A673 (cell line): ENCODE measurements at regions not wholly inside any gene's neighbourhood (a gene's known extent, or its start where the extent isn't known, plus 50 kb on each side); places are given as distances from the start of the nearest gene placed in this dataset.

ENCODE experiments used
- BruUV-seq: library from RNA; stranded (reverse); fragments of 400-500 nt; replicated peaks from 2 replicates; lab custom pipeline; 2021; lab: Mats Ljungman, UMichigan
- CTCF ChIA-PET: fragments of 300-600 bp; sonication (Branson Sonifier 250); formaldehyde crosslinking; loops from one replicate; lab custom pipeline; 2022; ENCODE audit warnings: antibody characterized with exemption; lab: Charles Lee
- POLR2A ChIA-PET: fragments of 300-600 bp; sonication (Branson Sonifier 250); formaldehyde crosslinking; loops from one replicate; lab custom pipeline; 2022; ENCODE audit warnings: antibody characterized with exemption; ENCODE audit not compliant: low non-redundant PET; lab: Charles Lee
- DNase-seq: peaks from one replicate; pipeline ENCODE4 v3.0.0-alpha.2; 2015; ENCODE audit warnings: low spot score
- H3K27ac ChIP-seq: fragments of 200-600 bp; sonication (generic); 2 replicates; pipeline ENCODE4 v1.5.1; 2016; ENCODE audit warnings: mixed run types, low read depth, mild to moderate bottlenecking, mixed read lengths, antibody characterized with exemption, low read length; ENCODE audit not compliant: poor library complexity, severe bottlenecking
- H3K27me3 ChIP-seq: fragments of 200-600 bp; sonication (generic); replicated peaks from 2 replicates; pipeline ENCODE4 v1.6.1; 2017; ENCODE audit warnings: mixed run types, low read depth, mild to moderate bottlenecking, mixed read lengths, antibody characterized with exemption, low read length; ENCODE audit not compliant: insufficient read depth, poor library complexity
- H3K36me3 ChIP-seq: fragments of 200-600 bp; sonication (generic); 2 replicates; pipeline ENCODE4 v1.6.1; 2016; ENCODE audit warnings: mixed run types, mild to moderate bottlenecking, mixed read lengths, antibody characterized with exemption, low read length; ENCODE audit not compliant: insufficient read depth, poor library complexity, severe bottlenecking
- H3K4me1 ChIP-seq: fragments of 200-600 bp; sonication (generic); 2 replicates; pipeline ENCODE4 v1.6.1; 2017; ENCODE audit warnings: mixed run types, mild to moderate bottlenecking, mixed read lengths, antibody characterized with exemption, low read length; ENCODE audit not compliant: insufficient read depth, poor library complexity, severe bottlenecking
- H3K4me3 ChIP-seq: fragments of 200-600 bp; sonication (generic); 2 replicates; pipeline ENCODE4 v1.5.1; 2016; ENCODE audit warnings: low read depth, mixed run types, mild to moderate bottlenecking, mixed read lengths, low read length; ENCODE audit not compliant: poor library complexity, severe bottlenecking
- H3K9me3 ChIP-seq: fragments of 200-600 bp; sonication (generic); 2 replicates; pipeline ENCODE4 v1.6.1; 2016; ENCODE audit warnings: mixed run types, low read depth, mild to moderate bottlenecking, mixed read lengths, antibody characterized with exemption, low read length; ENCODE audit not compliant: poor library complexity, severe bottlenecking
- CTCF ChIP-seq: fragments of 300-800, 200-600 bp; sonication (generic); conservative IDR thresholded peaks from 2 replicates; pipeline ENCODE4 v1.5.1; 2017; ENCODE audit warnings: low read depth, mild to moderate bottlenecking, antibody characterized with exemption, low read length, moderate library complexity, mixed read lengths
- EZH2 ChIP-seq: fragments of 200-600 bp; sonication (generic); IDR thresholded peaks from 2 replicates; pipeline ENCODE4 v1.6.1; 2017; ENCODE audit warnings: borderline replicate concordance, low read depth, mild to moderate bottlenecking, mixed read lengths, antibody characterized with exemption, low read length; ENCODE audit not compliant: poor library complexity, severe bottlenecking
- intact Hi-C: fragments of 100-400 bp; cut with micrococcal nuclease; formaldehyde crosslinking; loops from one replicate; pipeline ENCODE4 v1.10.0; 2022; ENCODE audit not compliant: unreplicated experiment

DNA sequence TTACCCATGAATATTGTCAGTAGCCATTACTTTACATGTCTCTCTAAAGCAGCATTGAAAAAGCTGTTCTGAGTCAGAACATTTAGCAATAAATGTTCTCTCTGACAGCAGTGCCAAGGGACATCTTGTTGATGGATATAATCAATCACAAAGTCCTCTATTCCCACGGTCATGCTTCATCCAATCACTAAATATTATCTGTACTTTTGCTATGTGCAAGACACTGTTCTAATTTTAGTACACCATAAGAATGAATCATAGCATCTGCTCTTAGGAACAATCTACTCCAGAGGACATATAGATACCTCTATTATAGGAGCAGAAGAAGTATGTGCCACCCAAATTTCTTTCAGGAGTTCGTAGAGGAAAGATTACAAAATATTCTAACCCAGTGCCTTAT, 142.5 kb upstream of the MBNL1 start:
- no peak overlapping the region for H3K27ac ChIP-seq
- no peak for TF ChIP-seq CTCF
- no peak for TF ChIP-seq EZH2
- DNase-seq, result no peak
- no peaks in the 10 kb centered on the region for H3K36me3 ChIP-seq
- no TSS peak for BruUV-seq
- ChIA-PET POLR2A (no interaction called here), CTCF (no interaction called here)
- no peaks in the 10 kb centered on the region for H3K4me1 ChIP-seq
- intact Hi-C loops, result no loop called here
- no peaks in the 10 kb centered on the region for H3K27me3 ChIP-seq
- no peak overlapping the region for H3K4me3 ChIP-seq
- H3K9me3 ChIP-seq, result no peaks in the 10 kb centered on the region

GRCh38 chr3:152127058-152127457, 141.7 kb upstream of the MBNL1 start:
- BruUV-seq, result no TSS peak
- ChIA-PET CTCF (no interaction called here), POLR2A (no interaction called here)
- Histone ChIP-seq H3K36me3 (no peaks in the 10 kb centered on the region), H3K4me1 (no peaks in the 10 kb centered on the region), H3K4me3 (no peak overlapping the region), H3K27me3 (no peaks in the 10 kb centered on the region), H3K9me3 (no peaks in the 10 kb centered on the region), H3K27ac (no peak overlapping the region)
- no peak for TF ChIP-seq EZH2
- intact Hi-C loops, result no loop called here
- no peak for DNase-seq

GRCh38 chr3:152128356-152128755, 140.4 kb upstream of the MBNL1 start:
- intact Hi-C loops, result no loop called here
- Histone ChIP-seq H3K36me3 (no peaks in the 10 kb centered on the region), H3K27ac (no peak overlapping the region), H3K9me3 (no peaks in the 10 kb centered on the region), H3K27me3 (no peaks in the 10 kb centered on the region), H3K4me1 (no peaks in the 10 kb centered on the region), H3K4me3 (no peak overlapping the region)
- TF ChIP-seq CTCF (no peak), EZH2 (no peak)
- DNase-seq, result no peak
- no TSS peak for BruUV-seq
- ChIA-PET CTCF (no interaction called here), POLR2A (no interaction called here)

DNA sequence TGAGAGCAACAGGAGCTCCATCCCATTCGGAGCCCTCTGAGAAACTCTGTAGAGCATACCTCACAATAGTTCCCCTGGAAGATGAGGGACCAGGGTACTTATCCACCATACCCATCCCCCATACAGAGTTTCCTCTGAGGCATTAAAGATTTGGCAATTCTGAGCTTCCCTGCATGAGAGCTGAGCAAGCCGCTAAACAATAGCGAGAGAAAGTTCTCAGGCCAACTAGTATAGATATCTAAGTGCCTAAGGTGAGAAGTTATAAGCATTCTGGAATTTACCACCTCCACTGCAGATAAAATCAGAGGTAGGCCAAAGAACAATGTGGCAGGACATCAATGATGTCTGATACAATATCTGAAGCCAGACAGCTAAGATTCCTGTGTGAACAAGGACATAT, 129.1 kb upstream of the MBNL1 start:
- ChIA-PET POLR2A (no interaction called here), CTCF (no interaction called here)
- Histone ChIP-seq H3K9me3 (no peaks in the 10 kb centered on the region), H3K36me3 (no peaks in the 10 kb centered on the region), H3K27ac (no peak overlapping the region), H3K4me1 (no peaks in the 10 kb centered on the region), H3K27me3 (no peaks in the 10 kb centered on the region), H3K4me3 (no peak overlapping the region)
- intact Hi-C loops, result no loop called here
- no TSS peak for BruUV-seq
- TF ChIP-seq CTCF (no peak), EZH2 (no peak)
- no peak for DNase-seq
